NCI-H1417 treated with DMSO at 0.1 percent for 48 hours (cell line): ENCODE measurements at regions not wholly inside any gene's neighbourhood (a gene's known extent, or its start where the extent isn't known, plus 50 kb on each side); places are given as distances from the start of the nearest gene placed in this dataset.

ENCODE experiments used
- DNase-seq: peaks from one replicate; lab custom pipeline; 2025; lab: John Stamatoyannopoulos, UW

DNA sequence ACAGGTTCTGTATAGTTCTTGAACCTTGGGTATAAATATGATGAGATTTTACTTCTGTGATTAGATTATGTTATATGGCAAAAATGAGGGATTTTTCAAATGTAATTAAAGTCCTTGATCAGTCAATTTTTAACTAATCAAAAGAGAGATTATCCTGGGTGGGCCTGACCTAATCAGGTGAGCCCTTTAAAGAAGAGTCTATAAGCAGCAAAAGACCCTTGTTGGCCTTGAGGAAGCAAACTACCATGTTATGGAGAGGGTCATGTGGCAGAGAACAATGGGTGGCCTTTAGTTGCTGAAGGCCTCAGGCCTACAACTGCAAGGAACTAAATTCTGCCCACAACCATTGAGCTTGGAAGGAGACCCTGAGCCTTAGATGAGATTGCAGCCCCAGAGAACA, 102.5 kb upstream of the RIPOR2 start:
- no peak for DNase-seq

DNA sequence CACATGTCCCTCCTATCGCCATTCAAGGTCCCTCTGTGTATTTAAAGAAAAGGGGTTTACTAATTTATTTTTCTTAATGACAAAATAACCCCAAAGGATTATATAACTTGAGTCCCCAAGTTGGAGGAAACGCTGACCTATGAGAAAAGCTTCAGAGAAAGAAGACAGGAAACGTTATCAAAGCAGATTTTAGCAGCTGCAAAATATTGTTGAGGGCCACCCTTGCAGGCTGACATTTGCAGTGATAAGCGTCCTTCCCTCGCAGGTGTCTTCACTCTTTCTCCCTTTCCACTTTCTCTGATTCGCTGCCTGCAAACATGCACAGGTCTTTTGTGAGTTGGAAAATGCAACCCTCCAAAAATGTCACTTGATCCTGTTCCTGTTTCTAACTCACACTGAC, 103.2 kb upstream of the RIPOR2 start:
- no peak for DNase-seq

DNA sequence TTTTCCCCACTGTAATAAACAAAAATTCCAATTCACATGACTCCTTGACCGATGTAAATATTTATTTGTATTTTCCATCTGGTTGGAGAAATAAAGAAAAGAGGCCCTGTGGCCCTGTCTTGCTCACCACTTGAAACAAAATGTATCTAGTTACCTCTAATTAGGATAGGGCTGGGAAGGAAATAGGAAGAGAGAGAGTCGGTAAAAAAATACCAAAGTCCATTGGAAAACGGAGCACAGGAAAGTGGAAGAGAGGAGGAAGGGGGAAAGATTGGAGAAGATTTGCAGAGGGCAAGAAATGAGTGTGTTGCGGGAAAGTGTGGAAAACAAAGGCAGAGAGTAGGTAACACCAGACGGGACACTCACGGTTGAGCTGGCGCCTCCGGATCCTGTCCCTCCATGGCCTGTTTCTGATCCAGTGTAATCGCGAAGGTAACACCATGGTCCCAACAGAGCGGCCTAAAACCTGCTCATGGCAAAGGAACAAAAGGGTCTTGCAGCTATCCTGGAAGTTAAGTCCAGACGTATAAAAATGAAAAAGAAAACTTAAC, 105.8 kb upstream of the RIPOR2 start:
- DNase-seq: no peak

GRCh38 chr6:25042036-25042521, 106.3 kb upstream of the RIPOR2 start:
- DNase-seq: no peak

- no peak for DNase-seq
These were observed 106.8 kb upstream of the RIPOR2 start for GRCh38 chr6:25042536-25042935.

DNA sequence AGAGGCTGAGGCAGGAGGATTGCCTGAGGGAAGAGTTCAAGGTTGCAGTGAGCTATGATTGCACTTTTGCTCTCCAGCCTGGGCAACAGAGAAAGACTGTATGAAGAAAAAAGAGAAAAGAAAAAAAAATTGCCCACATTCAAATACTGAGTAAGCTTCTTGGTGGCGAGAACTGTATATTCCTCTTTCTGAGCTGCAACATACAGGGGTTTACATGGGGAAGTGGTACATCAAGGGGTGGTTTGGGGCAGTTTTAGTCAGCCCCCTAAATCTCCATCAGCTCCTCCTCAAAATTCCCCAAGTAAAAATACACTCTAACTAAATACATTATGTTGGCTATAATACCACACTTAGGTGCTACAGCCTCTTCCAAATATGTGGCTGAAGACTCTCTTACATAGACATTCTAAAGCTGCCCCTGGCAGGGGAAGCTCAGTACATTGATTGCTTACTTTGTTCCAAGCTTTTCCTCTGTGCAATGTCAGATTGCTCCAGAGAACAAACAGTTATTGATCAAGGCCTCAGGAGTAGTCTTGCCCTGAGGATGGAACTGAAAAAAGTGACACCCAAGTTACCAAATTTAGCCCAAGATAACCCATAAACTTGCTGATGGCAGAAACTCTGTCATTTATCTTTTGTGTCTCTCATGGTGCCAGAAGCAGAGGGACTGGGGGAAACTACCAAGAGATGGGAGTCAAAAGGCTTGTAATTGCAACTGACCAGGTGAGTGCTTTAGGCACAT, 107.4 kb upstream of the RIPOR2 start:
- no peak for DNase-seq

GRCh38 chr6:25043892-25044291, 108.1 kb upstream of the RIPOR2 start:
- no peak for DNase-seq

DNA sequence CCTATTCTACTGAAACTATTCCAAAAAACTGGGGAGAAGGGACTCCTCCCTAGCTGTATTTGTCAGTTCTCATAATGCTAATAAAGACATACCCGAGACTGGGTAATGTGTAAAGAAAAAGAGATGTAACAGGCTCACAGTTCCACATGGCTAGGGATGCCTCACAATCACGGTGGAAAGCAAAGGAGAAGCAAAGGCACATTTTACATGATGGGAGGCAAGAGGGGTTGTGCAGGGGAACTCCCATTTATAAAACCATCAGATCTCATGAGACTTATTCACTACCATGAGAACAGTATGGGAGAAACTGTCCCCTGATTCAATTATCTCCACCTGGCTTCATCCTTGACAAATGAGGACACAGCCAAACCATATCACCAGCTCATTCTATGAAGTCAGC, 111.2 kb upstream of the RIPOR2 start:
- DNase-seq: no peak

GRCh38 chr6:25050356-25050755, 114.6 kb upstream of the RIPOR2 start:
- no peak for DNase-seq

DNA sequence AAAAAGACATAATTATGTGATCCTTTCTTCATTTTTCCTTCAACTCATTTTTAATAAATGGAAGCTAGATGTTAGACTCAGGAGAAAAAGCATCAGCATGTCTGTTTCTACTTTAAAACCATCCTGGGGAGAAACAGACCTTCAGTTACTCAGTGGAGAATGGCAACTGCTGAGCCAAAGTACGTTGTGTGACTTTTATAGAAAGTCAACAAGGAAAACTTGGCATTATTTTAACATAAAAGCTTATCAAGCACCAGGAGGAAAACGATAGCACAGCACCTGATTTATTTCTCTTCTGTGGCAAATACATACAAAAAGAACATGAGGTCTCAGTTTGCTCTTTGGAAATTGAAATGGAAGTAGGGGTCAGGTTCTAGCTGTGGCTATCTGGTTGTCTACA, 115.3 kb upstream of the RIPOR2 start:
- DNase-seq: no peak

DNA sequence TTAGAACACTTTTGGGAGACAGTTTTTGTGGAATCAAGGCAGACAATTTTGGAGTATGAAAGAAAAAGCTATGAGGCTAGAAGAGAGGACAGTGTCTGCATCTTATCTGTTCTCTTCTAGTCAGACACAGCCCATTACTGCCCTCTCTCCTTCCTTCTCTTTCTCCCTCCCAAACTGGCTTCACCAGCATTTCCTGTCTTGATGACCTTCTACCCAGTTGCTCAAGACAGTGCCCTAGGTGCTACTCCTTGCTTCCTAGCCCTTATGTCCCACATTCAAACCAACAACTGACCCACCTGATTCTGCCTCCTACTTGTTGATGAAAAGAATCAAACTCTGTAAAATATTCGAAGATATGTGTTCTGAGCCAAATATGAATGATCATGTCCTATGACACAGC, 116.4 kb upstream of the RIPOR2 start:
- no peak for DNase-seq

DNA sequence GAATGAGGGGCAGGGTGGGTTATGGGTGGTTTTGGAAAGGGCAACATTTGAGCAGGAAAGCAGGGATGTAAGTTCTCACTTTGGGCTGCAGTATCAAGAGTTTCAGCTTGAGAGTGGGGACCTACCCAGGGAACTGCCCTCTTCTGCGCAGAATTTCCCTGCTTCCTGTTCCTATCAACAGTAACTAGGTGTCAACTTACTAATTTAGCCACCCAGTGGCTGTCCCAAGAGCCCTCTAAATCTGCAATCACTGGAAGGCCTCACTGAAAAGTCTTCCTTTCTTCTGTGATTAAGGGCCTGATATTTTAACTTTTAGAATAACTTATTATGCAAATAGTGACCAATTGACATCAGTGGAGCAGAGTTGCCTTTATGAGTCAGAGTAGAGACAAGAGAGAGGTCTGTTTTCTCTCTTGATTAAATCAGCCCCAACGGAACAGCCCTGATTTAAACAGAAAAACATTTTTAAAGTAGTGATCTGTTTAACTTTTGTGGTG, 118.2 kb upstream of the RIPOR2 start:
- no peak for DNase-seq

- no peak for DNase-seq
These were observed 118.7 kb upstream of the RIPOR2 start for GRCh38 chr6:25054469-25054868.

DNA sequence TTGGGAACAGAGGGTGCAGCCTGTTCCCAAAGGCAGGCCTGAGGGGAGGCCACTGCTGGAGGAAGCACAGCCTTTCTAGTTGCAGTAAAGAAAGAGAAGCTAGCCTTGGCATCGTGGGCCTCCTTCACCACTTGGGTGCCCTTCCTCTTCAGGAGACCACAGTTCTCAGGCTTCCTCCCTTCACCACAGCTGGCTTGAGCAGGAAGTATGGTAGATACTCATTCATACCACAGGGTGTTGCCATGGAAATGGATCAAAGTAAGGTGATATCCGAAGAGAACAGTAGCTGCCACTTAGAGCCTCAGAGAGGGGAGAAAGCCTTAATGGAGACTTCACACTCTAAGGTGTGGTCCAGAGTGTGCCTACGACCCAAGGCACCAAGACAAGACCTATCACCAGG, 120.4 kb upstream of the RIPOR2 start:
- DNase-seq: no peak

GRCh38 chr6:25057111-25057905, 121.5 kb upstream of the RIPOR2 start:
- DNase-seq: no peak

DNA sequence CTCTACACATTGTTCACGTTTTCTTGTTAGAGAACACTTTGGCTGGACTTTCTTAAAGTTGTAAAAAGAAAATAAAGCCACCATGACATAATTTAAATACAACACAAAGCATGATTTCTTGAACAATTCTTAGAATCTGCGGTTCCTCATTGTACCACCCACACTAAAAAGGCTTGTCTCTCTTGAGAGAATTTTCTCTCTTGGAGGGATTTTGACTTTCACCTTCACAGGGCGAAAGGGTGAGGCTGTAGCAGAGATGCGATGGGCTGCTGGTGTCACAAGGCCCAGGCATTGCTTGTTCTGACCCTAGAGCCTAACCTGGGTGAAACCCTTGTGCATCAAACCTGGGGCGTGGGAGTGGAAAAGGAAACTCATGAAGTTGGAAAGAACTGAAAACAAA, 122.7 kb upstream of the RIPOR2 start:
- no peak for DNase-seq

- DNase-seq: no peak
These were observed 123.2 kb upstream of the RIPOR2 start for GRCh38 chr6:25058941-25059340.

DNA sequence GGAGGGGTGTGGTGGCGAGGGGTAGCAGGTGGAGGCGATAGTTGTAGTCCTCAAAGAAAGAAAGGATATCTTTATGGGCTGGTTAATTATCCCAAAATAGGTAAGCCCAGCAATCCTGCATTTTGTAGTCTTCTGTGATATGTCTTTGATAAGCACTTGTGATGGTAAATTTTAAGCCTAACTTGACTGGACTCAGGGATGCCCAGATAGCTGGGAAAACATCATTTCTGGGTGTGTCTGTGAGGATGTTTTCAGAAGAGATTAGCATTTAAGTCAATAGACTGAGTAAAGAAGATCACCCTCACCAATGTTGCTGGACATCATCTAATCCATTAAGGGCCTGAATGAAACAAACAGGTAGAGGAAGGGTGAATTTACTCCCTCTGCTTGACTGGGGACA, 124.8 kb upstream of the RIPOR2 start:
- DNase-seq: no peak

GRCh38 chr6:25061289-25061936, 125.7 kb upstream of the RIPOR2 start:
- DNase-seq: no peak

DNA sequence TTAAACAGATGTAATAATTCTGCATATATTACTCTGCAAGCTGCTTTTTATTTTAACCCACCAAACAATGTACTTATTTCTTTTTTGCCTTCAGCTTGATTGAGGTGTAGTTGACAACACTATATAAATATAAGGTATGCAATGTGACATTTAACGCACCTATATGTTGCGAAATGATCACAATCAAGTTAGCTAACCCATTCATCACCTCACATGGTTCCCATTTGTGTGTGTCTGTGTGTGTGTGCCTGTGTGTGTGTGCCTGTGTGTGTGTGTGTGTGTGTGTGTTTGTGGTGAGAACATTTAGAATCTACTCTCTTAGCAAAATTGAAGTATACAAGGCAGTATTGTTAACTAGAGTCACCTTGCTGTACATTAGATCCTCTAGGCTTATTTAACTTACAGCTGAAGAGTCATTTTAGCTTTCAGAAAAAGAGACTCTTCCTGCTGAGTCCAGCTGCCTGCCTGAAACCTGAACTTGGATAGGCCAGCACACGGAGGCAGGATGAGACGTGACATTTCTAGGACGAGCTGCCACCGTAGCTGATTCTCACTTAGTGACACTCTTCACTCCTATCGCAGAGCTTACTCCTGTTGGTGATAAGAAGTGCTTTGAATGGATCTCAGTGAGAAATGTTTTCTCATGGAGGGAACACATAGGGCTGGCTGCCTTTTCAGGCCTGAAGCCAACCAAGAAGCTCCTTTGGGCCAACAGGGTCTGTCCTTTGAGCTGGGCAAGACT, 126.5 kb upstream of the RIPOR2 start:
- DNase-seq: no peak

DNA sequence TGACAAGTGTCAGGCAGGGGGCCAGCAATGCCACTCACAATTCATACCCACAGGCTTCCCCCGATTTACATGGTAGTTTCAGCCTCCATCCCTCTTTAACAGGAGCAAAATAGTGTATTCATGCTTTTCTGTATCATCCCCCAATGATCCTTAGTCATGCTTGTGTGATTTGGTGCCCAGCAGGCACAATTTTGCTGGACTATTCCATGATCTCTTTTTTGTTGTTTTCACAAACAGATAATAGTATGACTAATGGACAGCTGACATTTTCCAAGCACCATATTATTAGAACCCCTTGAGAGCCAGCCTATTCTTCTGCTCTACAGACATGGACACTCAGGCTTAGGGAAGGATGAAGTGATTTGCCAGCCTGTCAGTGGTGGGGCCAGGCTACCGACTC, 128.2 kb upstream of the RIPOR2 start:
- DNase-seq: no peak

- DNase-seq: no peak
These were observed 129.9 kb upstream of the RIPOR2 start for GRCh38 chr6:25065666-25066065.
